Mesendoderm (in vitro differentiated cells): ENCODE measurements at regions not wholly inside any gene's neighbourhood (a gene's known extent, or its start where the extent isn't known, plus 50 kb on each side); places are given as distances from the start of the nearest gene placed in this dataset.

Source experiments
- DNase-seq: peaks from one replicate; pipeline ENCODE4 v3.0.0; 2013
- H2AK5ac ChIP-seq: 2 replicates; pipeline ENCODE4 v1.6.1; 2013; ENCODE audit warnings: low read length, inconsistent platforms
- H2BK120ac ChIP-seq: 2 replicates; pipeline ENCODE4 v1.6.1; 2013; ENCODE audit warnings: low read depth, mild to moderate bottlenecking, low read length, moderate library complexity, mixed read lengths
- H2BK15ac ChIP-seq: replicated peaks from 2 replicates; pipeline ENCODE4 v1.6.1; 2013; ENCODE audit warnings: low read depth, mild to moderate bottlenecking, moderate library complexity
- H2BK5ac ChIP-seq: 2 replicates; pipeline ENCODE4 v1.6.1; 2013; ENCODE audit warnings: low read length, inconsistent platforms
- H3K18ac ChIP-seq: 2 replicates; pipeline ENCODE4 v1.6.1; 2013; ENCODE audit warnings: mild to moderate bottlenecking, low read length, mixed read lengths
- H3K23ac ChIP-seq: one replicate; pipeline ENCODE4 v1.6.1; 2013; ENCODE audit warnings: low read length
- H3K27ac ChIP-seq: 2 replicates; pipeline ENCODE4 v1.5.1; 2013; ENCODE audit warnings: low read depth, mild to moderate bottlenecking, inconsistent platforms, low read length, moderate library complexity
- H3K27me3 ChIP-seq: 2 replicates; pipeline ENCODE4 v1.6.1; 2013; ENCODE audit warnings: low read length, control low read depth, mild to moderate bottlenecking, inconsistent platforms; ENCODE audit not compliant: insufficient read depth, poor library complexity
- H3K36me3 ChIP-seq: 2 replicates; pipeline ENCODE4 v1.6.1; 2013; ENCODE audit warnings: low read length, inconsistent platforms; ENCODE audit not compliant: control insufficient read depth, insufficient read depth
- H3K4ac ChIP-seq: one replicate; pipeline ENCODE4 v1.6.1; 2013; ENCODE audit warnings: low read depth, mild to moderate bottlenecking, low read length, moderate library complexity
- H3K4me1 ChIP-seq: 2 replicates; pipeline ENCODE4 v1.6.1; 2013; ENCODE audit warnings: low read depth, low read length, inconsistent platforms; ENCODE audit not compliant: control insufficient read depth
- H3K4me2 ChIP-seq: 2 replicates; pipeline ENCODE4 v1.6.1; 2013; ENCODE audit warnings: low read length
- H3K4me3 ChIP-seq: 2 replicates; pipeline ENCODE4 v1.5.1; 2013; ENCODE audit warnings: mild to moderate bottlenecking, low read length
- H3K56ac ChIP-seq: one replicate; pipeline ENCODE4 v1.6.1; 2013; ENCODE audit warnings: low read length
- H3K79me1 ChIP-seq: 2 replicates; pipeline ENCODE4 v1.6.1; 2013; ENCODE audit warnings: low read length, inconsistent platforms
- H3K79me2 ChIP-seq: 2 replicates; pipeline ENCODE4 v1.6.1; 2013; ENCODE audit warnings: mild to moderate bottlenecking, low read length; ENCODE audit not compliant: control insufficient read depth, insufficient read depth
- H3K9ac ChIP-seq: 2 replicates; pipeline ENCODE4 v1.6.1; 2013; ENCODE audit warnings: low read length, inconsistent platforms
- H4K5ac ChIP-seq: one replicate; pipeline ENCODE4 v1.6.1; 2013; ENCODE audit warnings: low read length
- H4K8ac ChIP-seq: one replicate; pipeline ENCODE4 v1.6.1; 2013; ENCODE audit warnings: low read depth, mild to moderate bottlenecking, control low read depth, low read length, moderate library complexity
- WGBS: extraction: QIAGEN DNeasy Blood & Tissue Kit; methylation state at CpG from one replicate; pipeline ENCODE4 v1.1.7; 2013; ENCODE audit warnings: low lambda C conversion rate, missing lambda C conversion rate; ENCODE audit not compliant: insufficient coverage; ENCODE audit errors: extremely low coverage; 5-methylcytosine and 5-hydroxymethylcytosine counted together

- H3K4me1 ChIP-seq: no peaks in the 10 kb centered on the region
- no peaks in the 10 kb centered on the region for H3K79me1 ChIP-seq
- no peak overlapping the region for H3K18ac ChIP-seq
- H3K79me2 ChIP-seq: no peaks in the 10 kb centered on the region
- H3K23ac ChIP-seq: no peak overlapping the region
- H3K4ac ChIP-seq: no peak overlapping the region
- no peaks in the 10 kb centered on the region for H3K27me3 ChIP-seq
- DNase-seq: no peak
- no peak overlapping the region for H3K4me3 ChIP-seq
- no peak overlapping the region for H4K5ac ChIP-seq
- no peak overlapping the region for H2BK15ac ChIP-seq
- no peak overlapping the region for H2AK5ac ChIP-seq
- H3K4me2 ChIP-seq: no peak overlapping the region
- no peak overlapping the region for H2BK120ac ChIP-seq
- no peak overlapping the region for H3K27ac ChIP-seq
- no peak overlapping the region for H3K56ac ChIP-seq
- no peak overlapping the region for H2BK5ac ChIP-seq
- H3K9ac ChIP-seq: no peak overlapping the region
- H3K36me3 ChIP-seq: no peaks in the 10 kb centered on the region
- no CpG with 5 or more reads among the region's 1 CpG for WGBS
- no peak overlapping the region for H4K8ac ChIP-seq
These were observed 495.1 kb downstream of the PLPP3 start for GRCh38 chr1:56084246-56084645.

- no peaks in the 10 kb centered on the region for H3K79me1 ChIP-seq
- H3K9ac ChIP-seq: no peak overlapping the region
- H3K56ac ChIP-seq: no peak overlapping the region
- no peak overlapping the region for H2BK15ac ChIP-seq
- no peak overlapping the region for H4K8ac ChIP-seq
- 100% methylated on average over 1 of the region's 2 CpGs for WGBS
- no peaks in the 10 kb centered on the region for H3K79me2 ChIP-seq
- no peak overlapping the region for H3K4me3 ChIP-seq
- no peak overlapping the region for H3K4me2 ChIP-seq
- H3K4me1 ChIP-seq: no peaks in the 10 kb centered on the region
- H2BK5ac ChIP-seq: no peak overlapping the region
- no peak overlapping the region for H2BK120ac ChIP-seq
- H3K4ac ChIP-seq: no peak overlapping the region
- no peaks in the 10 kb centered on the region for H3K36me3 ChIP-seq
- H3K27me3 ChIP-seq: no peaks in the 10 kb centered on the region
- no peak overlapping the region for H3K18ac ChIP-seq
- no peak for DNase-seq
- no peak overlapping the region for H3K23ac ChIP-seq
- no peak overlapping the region for H2AK5ac ChIP-seq
- H4K5ac ChIP-seq: no peak overlapping the region
- H3K27ac ChIP-seq: no peak overlapping the region
These were observed 497.6 kb downstream of the PLPP3 start for GRCh38 chr1:56081736-56082135.

GRCh38 chr1:56081173-56081572 lies 498.2 kb downstream of the PLPP3 start:
- Histone ChIP-seq H2AK5ac (no peak overlapping the region), H3K4ac (no peak overlapping the region), H3K56ac (no peak overlapping the region), H3K36me3 (no peaks in the 10 kb centered on the region), H3K79me1 (no peaks in the 10 kb centered on the region), H3K9ac (no peak overlapping the region), H2BK15ac (no peak overlapping the region), H4K8ac (no peak overlapping the region), H2BK5ac (no peak overlapping the region), H3K4me3 (no peak overlapping the region), H3K23ac (no peak overlapping the region), H3K4me1 (no peaks in the 10 kb centered on the region), H3K4me2 (no peak overlapping the region), H3K79me2 (no peaks in the 10 kb centered on the region), H4K5ac (no peak overlapping the region), H2BK120ac (no peak overlapping the region), H3K18ac (no peak overlapping the region), H3K27me3 (no peaks in the 10 kb centered on the region), H3K27ac (no peak overlapping the region)
- WGBS: no CpG with 5 or more reads among the region's 5 CpGs
- no peak for DNase-seq

GRCh38 chr1:56080123-56080522 lies 499.2 kb downstream of the PLPP3 start:
- no peaks in the 10 kb centered on the region for H3K27me3 ChIP-seq
- peak; percentile 16 for DNase-seq
- H3K4me3 ChIP-seq: no peak overlapping the region
- no peak overlapping the region for H3K18ac ChIP-seq
- no peaks in the 10 kb centered on the region for H3K4me1 ChIP-seq
- H2AK5ac ChIP-seq: no peak overlapping the region
- H4K8ac ChIP-seq: no peak overlapping the region
- H2BK5ac ChIP-seq: no peak overlapping the region
- H3K9ac ChIP-seq: no peak overlapping the region
- H3K79me2 ChIP-seq: no peaks in the 10 kb centered on the region
- no peak overlapping the region for H2BK120ac ChIP-seq
- no peak overlapping the region for H3K27ac ChIP-seq
- no peak overlapping the region for H3K23ac ChIP-seq
- no peak overlapping the region for H2BK15ac ChIP-seq
- H3K4ac ChIP-seq: no peak overlapping the region
- no peaks in the 10 kb centered on the region for H3K36me3 ChIP-seq
- no peak overlapping the region for H4K5ac ChIP-seq
- H3K56ac ChIP-seq: no peak overlapping the region
- no CpG with 5 or more reads among the region's 5 CpGs for WGBS
- no peaks in the 10 kb centered on the region for H3K79me1 ChIP-seq
- H3K4me2 ChIP-seq: no peak overlapping the region

- H3K4ac ChIP-seq: no peak overlapping the region
These were observed 500.0 kb downstream of the PLPP3 start for GRCh38 chr1:56079391-56079790.

GRCh38 chr1:56077206-56077605 lies 502.2 kb downstream of the PLPP3 start:
- no peaks in the 10 kb centered on the region for H3K79me2 ChIP-seq
- DNase-seq: no peak
- H3K79me1 ChIP-seq: no peaks in the 10 kb centered on the region
- H3K4me1 ChIP-seq: no peaks in the 10 kb centered on the region
- H3K27me3 ChIP-seq: no peaks in the 10 kb centered on the region
- no peak overlapping the region for H3K27ac ChIP-seq
- H3K9ac ChIP-seq: no peak overlapping the region
- WGBS: no CpG with 5 or more reads among the region's 2 CpGs
- no peak overlapping the region for H4K8ac ChIP-seq
- no peak overlapping the region for H4K5ac ChIP-seq
- H3K56ac ChIP-seq: no peak overlapping the region
- no peak overlapping the region for H2BK15ac ChIP-seq
- H2BK5ac ChIP-seq: no peak overlapping the region
- H3K4me2 ChIP-seq: no peak overlapping the region
- no peak overlapping the region for H3K4ac ChIP-seq
- no peak overlapping the region for H2AK5ac ChIP-seq
- no peaks in the 10 kb centered on the region for H3K36me3 ChIP-seq
- no peak overlapping the region for H2BK120ac ChIP-seq
- no peak overlapping the region for H3K23ac ChIP-seq
- H3K18ac ChIP-seq: no peak overlapping the region
- no peak overlapping the region for H3K4me3 ChIP-seq

More at GRCh38 chr1:56079391-56079790, 500.0 kb downstream of the PLPP3 start:
- Histone ChIP-seq H3K23ac (no peak overlapping the region), H2BK120ac (no peak overlapping the region), H4K5ac (no peak overlapping the region), H3K4me3 (no peak overlapping the region), H4K8ac (no peak overlapping the region), H3K4me2 (no peak overlapping the region), H3K18ac (no peak overlapping the region), H2BK5ac (no peak overlapping the region), H3K27me3 (no peaks in the 10 kb centered on the region), H3K79me1 (no peaks in the 10 kb centered on the region), H3K4me1 (no peaks in the 10 kb centered on the region), H2BK15ac (no peak overlapping the region), H2AK5ac (no peak overlapping the region), H3K56ac (no peak overlapping the region), H3K27ac (no peak overlapping the region), H3K36me3 (no peaks in the 10 kb centered on the region), H3K9ac (no peak overlapping the region), H3K79me2 (no peaks in the 10 kb centered on the region)
- no peak for DNase-seq
- WGBS: no CpG with 5 or more reads among the region's 2 CpGs
